ENCODE measurements at regions not wholly inside any gene's neighbourhood (a gene's known extent, or its start where the extent isn't known, plus 50 kb on each side); places are given as distances from the start of the nearest gene placed in this dataset.
"Not testable (repeated sequence)": the region's sequence is repeated elsewhere in the genome, so short reads cannot be mapped to it uniquely, and the experiment has no call there.

- H3K4me3 Mint-ChIP-seq: peak overlapping the region in 1 of 2 donors; percentile 33
- intact Hi-C loops (cut with micrococcal nuclease): no loop called here
- H3K27me3 ChIP-seq (ENCODE audit: control insufficient read depth in 2 of 2, insufficient read depth in 2 of 2, low read length in 2 of 2): no peaks in the 10 kb centered on the region
- no peak overlapping the region for H3K27ac ChIP-seq (ENCODE audit: low read depth in 1 of 2, low read length in 2 of 2)
- H3K79me2 ChIP-seq (ENCODE audit: insufficient read depth, low read length): no peaks in the 10 kb centered on the region
- DNase-seq: peak; percentile 49 to 72 (median 52)
- H3K4me1 Mint-ChIP-seq: peaks cover 34% of the 10 kb centered on the region
- H4K20me1 ChIP-seq (ENCODE audit: insufficient read depth, low read length): no peaks in the 10 kb centered on the region
- H3K36me3 ChIP-seq (replicated peaks in 1 of 2; ENCODE audit: control insufficient read depth in 1 of 2, insufficient read depth in 2 of 2, low read length in 2 of 2): no peaks in the 10 kb centered on the region
- H3K4me3 ChIP-seq (replicated peaks in 1 of 3; ENCODE audit: low read depth in 2 of 3, low read length in 3 of 3): no peak overlapping the region
- peaks cover 0 to 5% (median 2%) of the 10 kb centered on the region in 3 donors for H3K27me3 Mint-ChIP-seq (ENCODE audit: low read depth in 3 of 3)
- H3K4me1 ChIP-seq (ENCODE audit: control insufficient read depth in 1 of 2, insufficient read depth in 2 of 2, low read length in 2 of 2): peaks cover 16 to 28% of the 10 kb centered on the region in 2 donors
- H2AFZ ChIP-seq (ENCODE audit: insufficient read depth, low read depth, low read length, poor library complexity, severe bottlenecking): no peak overlapping the region
- TF ChIP-seq CTCF (IDR thresholded peaks at IDR 0.05): no peak
- no peak overlapping the region for H3K9ac ChIP-seq (ENCODE audit: insufficient read depth, low read length, poor library complexity, severe bottlenecking)
- peaks cover 0 to 5% (median 0%) of the 10 kb centered on the region in 7 donors for H3K9me3 Mint-ChIP-seq
- H3K36me3 Mint-ChIP-seq: no peaks in the 10 kb centered on the region
- no peaks in the 10 kb centered on the region for H3K9me3 ChIP-seq (replicated peaks in 1 of 2; ENCODE audit: control insufficient read depth in 1 of 2, insufficient read depth in 1 of 2, low read length in 2 of 2)
- H3K4me2 ChIP-seq (replicated peaks; ENCODE audit: extremely low read depth, low read length, poor library complexity, severe bottlenecking): no peak overlapping the region
- peak overlapping the region in 5 of 7 donors; percentile 12 to 86 (median 66) for H3K27ac Mint-ChIP-seq
- no CpG with 5 or more reads among the region's 2 CpGs for WGBS (ENCODE audit: insufficient coverage)
Observed at GRCh38 chr12:54716261-54716660, 68.1 kb upstream of the DCD start.

- H3K27ac Mint-ChIP-seq: peak overlapping the region in 2 of 7 donors; percentile 35 to 77
- not testable (repeated sequence) for H3K9ac ChIP-seq (ENCODE audit: insufficient read depth, low read length, poor library complexity, severe bottlenecking); H3K36me3 Mint-ChIP-seq
Observed at GRCh38 chr12:54713876-54714275, 65.7 kb upstream of the DCD start.

More at GRCh38 chr12:54713876-54714275, 65.7 kb upstream of the DCD start:
- H3K9me3 ChIP-seq (replicated peaks in 1 of 2; ENCODE audit: control insufficient read depth in 1 of 2, insufficient read depth in 1 of 2, low read length in 2 of 2); H3K9me3 Mint-ChIP-seq; H3K4me3 Mint-ChIP-seq; H4K20me1 ChIP-seq (ENCODE audit: insufficient read depth, low read length); H3K27ac ChIP-seq (ENCODE audit: low read depth in 1 of 2, low read length in 2 of 2); H3K79me2 ChIP-seq (ENCODE audit: insufficient read depth, low read length); H3K4me3 ChIP-seq (replicated peaks in 1 of 3; ENCODE audit: low read depth in 2 of 3, low read length in 3 of 3); H2AFZ ChIP-seq (ENCODE audit: insufficient read depth, low read depth, low read length, poor library complexity, severe bottlenecking); H3K4me2 ChIP-seq (replicated peaks; ENCODE audit: extremely low read depth, low read length, poor library complexity, severe bottlenecking); H3K36me3 ChIP-seq (replicated peaks in 1 of 2; ENCODE audit: control insufficient read depth in 1 of 2, insufficient read depth in 2 of 2, low read length in 2 of 2); intact Hi-C loops (cut with micrococcal nuclease); DNase-seq; H3K27me3 Mint-ChIP-seq (ENCODE audit: low read depth in 3 of 3); H3K27me3 ChIP-seq (ENCODE audit: control insufficient read depth in 2 of 2, insufficient read depth in 2 of 2, low read length in 2 of 2): not testable (repeated sequence)
- H3K4me1 ChIP-seq (ENCODE audit: control insufficient read depth in 1 of 2, insufficient read depth in 2 of 2, low read length in 2 of 2): peaks cover 22 to 32% of the 10 kb centered on the region in 2 donors
- H3K4me1 Mint-ChIP-seq: peaks cover 34% of the 10 kb centered on the region
- WGBS (ENCODE audit: insufficient coverage): no CpG with 5 or more reads among the region's 3 CpGs

All from CD14-positive monocyte (primary cell).